ENCODE measurements at regions not wholly inside any gene's neighbourhood (a gene's known extent, or its start where the extent isn't known, plus 50 kb on each side); places are given as distances from the start of the nearest gene placed in this dataset.

- TF ChIP-seq CREB5 (CRISPR knock-in tag; IDR thresholded peaks at IDR 0.05; ENCODE audit: low read depth) (no peak), ZNF8 (CRISPR knock-in tag; IDR thresholded peaks at IDR 0.05) (no peak), PPARA (CRISPR knock-in tag; IDR thresholded peaks at IDR 0.05; ENCODE audit: borderline replicate concordance) (no peak), ZFP30 (CRISPR knock-in tag; IDR thresholded peaks at IDR 0.05) (no peak), RARB (CRISPR knock-in tag; IDR thresholded peaks at IDR 0.05) (no peak), TCF4 (CRISPR knock-in tag; IDR thresholded peaks at IDR 0.05; ENCODE audit: borderline replicate concordance) (no peak), ZC3H10 (CRISPR knock-in tag; IDR thresholded peaks at IDR 0.05) (no peak), CSRNP3 (CRISPR knock-in tag; IDR thresholded peaks at IDR 0.05) (no peak), ZFP3 (CRISPR knock-in tag; IDR thresholded peaks at IDR 0.05) (no peak), BACH2 (CRISPR knock-in tag; IDR thresholded peaks at IDR 0.05; ENCODE audit: borderline replicate concordance) (no peak), POU6F1 (CRISPR knock-in tag; IDR thresholded peaks at IDR 0.05; ENCODE audit: borderline replicate concordance, low read depth) (no peak), ISL1 (CRISPR knock-in tag; IDR thresholded peaks at IDR 0.05) (no peak), TOX (CRISPR knock-in tag; IDR thresholded peaks at IDR 0.05; ENCODE audit: borderline replicate concordance) (no peak), ESRRG (CRISPR knock-in tag; IDR thresholded peaks at IDR 0.05) (no peak), ARNTL (CRISPR knock-in tag; IDR thresholded peaks at IDR 0.05; ENCODE audit: borderline replicate concordance, low read depth) (no peak), SNAI2 (CRISPR knock-in tag; IDR thresholded peaks at IDR 0.05) (no peak), OSR1 (CRISPR knock-in tag; IDR thresholded peaks at IDR 0.05) (no peak), ZNF565 (CRISPR knock-in tag; conservative IDR thresholded peaks at IDR 0.05; ENCODE audit: low read depth) (no peak), GLIS3 (CRISPR knock-in tag; IDR thresholded peaks at IDR 0.05) (no peak)
- no peak for ATAC-seq
Measured at GRCh38 chr9:129405089-129405826, 215.6 kb downstream of the C9orf50 start.

GRCh38 chr9:129404621-129405020, 216.3 kb downstream of the C9orf50 start:
- no peak for ATAC-seq

More at GRCh38 chr9:129404621-129405020, 216.3 kb downstream of the C9orf50 start:
- TF ChIP-seq ESRRG (CRISPR knock-in tag; IDR thresholded peaks at IDR 0.05) = no peak
- no peak for TF ChIP-seq TCF4 (CRISPR knock-in tag; IDR thresholded peaks at IDR 0.05; ENCODE audit: borderline replicate concordance)
- TF ChIP-seq ZNF70 (CRISPR knock-in tag; IDR thresholded peaks at IDR 0.05) = no peak
- TF ChIP-seq TOX (CRISPR knock-in tag; IDR thresholded peaks at IDR 0.05; ENCODE audit: borderline replicate concordance) = no peak
- TF ChIP-seq PATZ1 (CRISPR knock-in tag; IDR thresholded peaks at IDR 0.05; ENCODE audit: borderline replicate concordance) = no peak
- TF ChIP-seq CREB5 (CRISPR knock-in tag; IDR thresholded peaks at IDR 0.05; ENCODE audit: low read depth) = no peak

Data from SK-N-SH treated with all-trans-retinoic acid at 6 μM for 48 hours (cell line).